B cell (primary cell): ENCODE measurements at regions not wholly inside any gene's neighbourhood (a gene's known extent, or its start where the extent isn't known, plus 50 kb on each side); places are given as distances from the start of the nearest gene placed in this dataset.
"Not testable (repeated sequence)": the region's sequence is repeated elsewhere in the genome, so short reads cannot be mapped to it uniquely, and the experiment has no call there.

ENCODE experiments used
- ATAC-seq: fragments of 200-7000 bp; cut with Tn5 transposase; one replicate; pipeline ENCODE4 v1.10.0; 2021; ENCODE audit warnings: low read depth, mild to moderate bottlenecking, moderate number of reproducible peaks, moderate library complexity
- CTCF ChIA-PET: fragments of 350-600 bp; sonication (Branson Sonifier 250); formaldehyde crosslinking; loops from one replicate; lab custom pipeline; 2021; ENCODE audit warnings: antibody characterized with exemption, inconsistent platforms; lab: Charles Lee
- POLR2A ChIA-PET: fragments of 350-600 bp; sonication (Branson Sonifier 250); formaldehyde crosslinking; loops from one replicate; lab custom pipeline; 2021; ENCODE audit warnings: antibody characterized with exemption; lab: Charles Lee
- DNase-seq: peaks from one replicate; pipeline ENCODE4 v3.0.0; 2013
- H2AFZ ChIP-seq: 2 replicates; pipeline ENCODE4 v1.6.1; 2012; ENCODE audit warnings: mild to moderate bottlenecking, low read depth, low read length; ENCODE audit not compliant: insufficient read depth, poor library complexity, severe bottlenecking
- H3K27ac ChIP-seq, 2 donors: 1 replicate in 1 of 2; 2 replicates in 1 of 2; pipeline ENCODE4 v1.5.1; 2012 to 2013; ENCODE audit warnings: low read length in 2 of 2, mild to moderate bottlenecking in 2 of 2, moderate library complexity in 1 of 2
- H3K27me3 ChIP-seq, 4 experiments: fragments of 200-600 bp in 1 of 4; sonication (generic) in 1 of 4; replicated peaks in 1 of 4; 1 replicate in 2 of 4; 2 replicates in 2 of 4; pipeline versions ENCODE4 v1.6.1 to v1.7.0; 2013 to 2016; ENCODE audit warnings: low read length in 3 of 4, mild to moderate bottlenecking in 2 of 4, mixed read lengths in 1 of 4, moderate library complexity in 1 of 4; ENCODE audit not compliant: insufficient read depth in 4 of 4, control insufficient read depth in 3 of 4; ENCODE audit errors: control extremely low read depth in 1 of 4
- H3K36me3 ChIP-seq, 2 experiments: replicated peaks in 1 of 2; 1 replicate in 1 of 2; 2 replicates in 1 of 2; pipeline versions ENCODE4 v1.6.1 to v1.7.1; 2013; ENCODE audit warnings: low read length in 1 of 2; ENCODE audit not compliant: insufficient read depth in 2 of 2, control insufficient read depth in 1 of 2; ENCODE audit errors: control extremely low read depth in 1 of 2, extremely low read depth in 1 of 2
- H3K4me1 ChIP-seq, 2 donors: fragments of 200-600 bp in 1 of 2; sonication (generic) in 1 of 2; 1 replicate in 1 of 2; 2 replicates in 1 of 2; pipeline versions ENCODE4 v1.5.1 to v1.6.1; 2013 to 2017; ENCODE audit warnings: low read length in 2 of 2; ENCODE audit not compliant: control insufficient read depth in 2 of 2, insufficient read depth in 2 of 2
- H3K4me2 ChIP-seq: replicated peaks from 2 replicates; pipeline ENCODE3; 2012; ENCODE audit warnings: mild to moderate bottlenecking, low read depth, low read length; ENCODE audit not compliant: poor library complexity, severe bottlenecking
- H3K4me3 ChIP-seq, 5 experiments: fragments of 200-600 bp in 1 of 5; sonication (generic) in 1 of 5; 1 replicate in 3 of 5; 2 replicates in 2 of 5; pipeline versions ENCODE4 v1.5.1 to v1.7.0; 2011 to 2016; ENCODE audit warnings: low read length in 4 of 5, mild to moderate bottlenecking in 4 of 5, low read depth in 2 of 5, control low read depth in 1 of 5, moderate library complexity in 1 of 5; ENCODE audit not compliant: insufficient read depth in 1 of 5; ENCODE audit errors: control extremely low read depth in 1 of 5, extremely low read depth in 1 of 5
- H3K79me2 ChIP-seq: fragments of 200-600 bp; sonication (generic); one replicate; pipeline ENCODE4 v1.6.0; 2016; ENCODE audit warnings: low read length; ENCODE audit not compliant: control insufficient read depth, insufficient read depth
- H3K9ac ChIP-seq: fragments of 200-600 bp; sonication (generic); 2 replicates; pipeline ENCODE4 v1.6.1; 2017; ENCODE audit warnings: mild to moderate bottlenecking, low read length, moderate library complexity
- H3K9me3 ChIP-seq, 3 donors: one replicate each; pipeline versions ENCODE4 v1.6.1 to v1.7.1; 2013; ENCODE audit warnings: low read length in 2 of 3; ENCODE audit not compliant: control insufficient read depth in 2 of 3, insufficient read depth in 1 of 3; ENCODE audit errors: control extremely low read depth in 1 of 3
- H4K20me1 ChIP-seq: 2 replicates; pipeline ENCODE4 v1.6.0; 2012; ENCODE audit warnings: mild to moderate bottlenecking, low read length; ENCODE audit not compliant: insufficient read depth, control insufficient read depth, poor library complexity, severe bottlenecking
- H3K27ac Mint-ChIP-seq: one replicate; pipeline ENCODE4 v1.8.0; 2021; ENCODE audit warnings: mixed read lengths
- H3K27me3 Mint-ChIP-seq: one replicate; pipeline ENCODE4 v1.8.0; 2021; ENCODE audit warnings: mixed read lengths
- H3K4me1 Mint-ChIP-seq: one replicate; pipeline ENCODE4 v1.8.0; 2021; ENCODE audit warnings: mixed read lengths
- H3K4me3 Mint-ChIP-seq: one replicate; pipeline ENCODE4 v1.8.0; 2021; ENCODE audit warnings: mixed read lengths
- H3K9me3 Mint-ChIP-seq: one replicate; pipeline ENCODE4 v1.8.0; 2022; ENCODE audit warnings: mixed read lengths; ENCODE audit not compliant: insufficient read depth
- EZH2 ChIP-seq: IDR thresholded peaks from 2 replicates; pipeline ENCODE4 v1.6.1; 2012; ENCODE audit warnings: borderline replicate concordance, low read depth, mild to moderate bottlenecking, moderate library complexity, low read length; ENCODE audit not compliant: insufficient read depth, poor library complexity, severe bottlenecking
- WGBS: methylation state at CpG from one replicate; pipeline ENCODE4 v1.1.5; 2013; ENCODE audit warnings: missing lambda C conversion rate; ENCODE audit not compliant: insufficient coverage; 5-methylcytosine and 5-hydroxymethylcytosine counted together
- intact Hi-C: fragments of 100-400 bp; cut with micrococcal nuclease; formaldehyde crosslinking; loops from one replicate; pipeline ENCODE4 v1.10.0; 2022
- TF ChIP-seq, protein P1 (sequence below): fragments of 200-600 bp; IDR thresholded peaks from one replicate; pipeline ENCODE4 v1.8.0; 2022; ENCODE audit warnings: antibody characterized with exemption, mild to moderate bottlenecking

DNA sequence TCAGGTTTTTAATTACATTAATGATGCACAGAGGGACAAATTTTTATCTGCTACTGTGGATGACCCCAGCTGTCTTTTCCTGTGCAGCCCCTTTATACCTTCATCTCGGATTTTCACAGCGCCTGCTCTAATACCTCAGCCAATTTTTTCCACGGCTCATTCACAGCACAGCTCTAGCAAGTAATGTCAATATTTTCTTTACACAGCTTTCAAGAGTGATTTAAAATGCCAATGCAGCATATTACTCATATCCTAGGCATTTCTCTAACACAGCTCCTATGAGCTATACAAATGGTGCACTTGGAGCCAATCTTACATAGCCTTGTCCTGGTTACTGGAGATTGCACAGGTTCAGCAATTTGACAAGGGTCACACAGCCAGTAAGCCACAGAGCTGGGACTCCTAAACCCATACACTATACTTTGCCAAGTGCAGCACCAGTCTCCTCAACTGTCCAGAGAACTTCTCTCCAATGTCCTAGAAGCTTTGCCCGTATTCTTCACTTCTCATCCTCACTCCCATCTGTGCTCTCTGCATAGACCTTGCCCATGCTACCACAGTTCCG, 661.8 kb downstream of the DTWD2 start:
- no peaks in the 10 kb centered on the region for H3K27me3 ChIP-seq
- WGBS, result 95% methylated on average over 4 of the region's 5 CpGs
- Mint-ChIP-seq H3K4me3 (no peak overlapping the region), H3K27ac (no peak overlapping the region), H3K4me1 (no peaks in the 10 kb centered on the region), H3K9me3 (peaks cover 9% of the 10 kb centered on the region), H3K27me3 (no peaks in the 10 kb centered on the region)
- H4K20me1 ChIP-seq, result no peaks in the 10 kb centered on the region
- intact Hi-C loops, result no loop called here
- H2AFZ ChIP-seq, result no peak overlapping the region
- no peaks in the 10 kb centered on the region for H3K79me2 ChIP-seq
- H3K36me3 ChIP-seq, result no peaks in the 10 kb centered on the region
- H3K4me1 ChIP-seq, result no peaks in the 10 kb centered on the region
- no peak overlapping the region for H3K4me3 ChIP-seq
- H3K9me3 ChIP-seq, result peaks cover 0 to 8% (median 0%) of the 10 kb centered on the region in 3 donors
- H3K9ac ChIP-seq, result no peak overlapping the region
- TF ChIP-seq, protein P1, sequence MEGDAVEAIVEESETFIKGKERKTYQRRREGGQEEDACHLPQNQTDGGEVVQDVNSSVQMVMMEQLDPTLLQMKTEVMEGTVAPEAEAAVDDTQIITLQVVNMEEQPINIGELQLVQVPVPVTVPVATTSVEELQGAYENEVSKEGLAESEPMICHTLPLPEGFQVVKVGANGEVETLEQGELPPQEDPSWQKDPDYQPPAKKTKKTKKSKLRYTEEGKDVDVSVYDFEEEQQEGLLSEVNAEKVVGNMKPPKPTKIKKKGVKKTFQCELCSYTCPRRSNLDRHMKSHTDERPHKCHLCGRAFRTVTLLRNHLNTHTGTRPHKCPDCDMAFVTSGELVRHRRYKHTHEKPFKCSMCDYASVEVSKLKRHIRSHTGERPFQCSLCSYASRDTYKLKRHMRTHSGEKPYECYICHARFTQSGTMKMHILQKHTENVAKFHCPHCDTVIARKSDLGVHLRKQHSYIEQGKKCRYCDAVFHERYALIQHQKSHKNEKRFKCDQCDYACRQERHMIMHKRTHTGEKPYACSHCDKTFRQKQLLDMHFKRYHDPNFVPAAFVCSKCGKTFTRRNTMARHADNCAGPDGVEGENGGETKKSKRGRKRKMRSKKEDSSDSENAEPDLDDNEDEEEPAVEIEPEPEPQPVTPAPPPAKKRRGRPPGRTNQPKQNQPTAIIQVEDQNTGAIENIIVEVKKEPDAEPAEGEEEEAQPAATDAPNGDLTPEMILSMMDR, result no peak
- no peak for TF ChIP-seq EZH2
- DNase-seq, result no peak
- no peak for ATAC-seq
- H3K4me2 ChIP-seq, result no peak overlapping the region
- ChIA-PET POLR2A (no interaction called here), CTCF (no interaction called here)
- no peak overlapping the region for H3K27ac ChIP-seq

DNA sequence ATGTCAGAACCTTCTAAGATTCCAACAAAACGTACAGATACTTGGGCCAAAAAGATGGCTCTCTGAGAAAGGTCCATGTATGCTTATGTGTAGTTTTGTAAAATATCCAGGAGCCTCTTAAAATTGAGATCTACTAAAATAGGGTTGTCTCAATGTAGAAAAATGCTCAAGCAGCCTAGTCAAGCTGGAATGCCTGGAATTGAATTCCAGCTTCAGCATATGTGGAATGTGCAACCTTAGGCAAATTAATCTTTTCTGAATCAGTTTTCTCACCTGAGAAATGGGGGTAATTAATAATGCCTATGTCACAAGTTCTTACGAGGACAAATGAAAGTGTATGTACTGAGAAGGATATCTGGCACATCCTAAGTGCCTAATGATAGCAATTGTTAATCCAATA, 662.4 kb downstream of the DTWD2 start:
- ChIA-PET CTCF (no interaction called here), POLR2A (no interaction called here)
- ATAC-seq, result no peak
- no peak for DNase-seq
- Mint-ChIP-seq H3K4me3 (no peak overlapping the region), H3K27me3 (no peaks in the 10 kb centered on the region), H3K27ac (no peak overlapping the region), H3K9me3 (peaks cover 10% of the 10 kb centered on the region), H3K4me1 (no peaks in the 10 kb centered on the region)
- Histone ChIP-seq H3K4me2 (no peak overlapping the region), H3K36me3 (no peaks in the 10 kb centered on the region), H3K4me3 (no peak overlapping the region), H2AFZ (no peak overlapping the region), H3K27me3 (no peaks in the 10 kb centered on the region), H4K20me1 (no peaks in the 10 kb centered on the region), H3K9me3 (peaks cover 0 to 8% (median 0%) of the 10 kb centered on the region in 3 donors), H3K9ac (no peak overlapping the region), H3K4me1 (no peaks in the 10 kb centered on the region), H3K27ac (no peak overlapping the region), H3K79me2 (no peaks in the 10 kb centered on the region)
- intact Hi-C loops, result no loop called here
- no CpG with 5 or more reads among the region's 2 CpGs for WGBS
- no peak for TF ChIP-seq EZH2
- TF ChIP-seq, protein P1, result no peak

DNA sequence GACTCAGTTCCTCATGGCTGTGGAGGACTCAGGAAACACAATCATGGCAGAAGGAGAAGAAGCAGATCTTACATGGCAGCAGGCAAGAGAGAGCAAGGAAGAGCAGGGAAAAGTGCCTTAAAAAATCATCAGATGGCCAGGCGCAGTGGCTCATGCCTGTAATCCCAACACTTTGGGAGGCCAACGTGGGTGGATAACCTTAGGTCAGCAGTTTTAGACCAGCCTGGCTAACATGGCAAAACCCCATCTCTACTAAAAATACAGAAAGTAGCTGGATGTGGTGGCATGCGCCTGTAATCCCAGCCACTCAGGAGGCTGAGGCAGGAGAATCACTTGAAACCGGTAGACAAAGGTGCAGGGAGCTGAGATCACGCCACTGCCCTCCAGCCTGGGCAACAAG, 664.6 kb downstream of the DTWD2 start:
- H3K4me3 Mint-ChIP-seq, CTCF ChIA-PET, H3K27me3 ChIP-seq, H3K4me2 ChIP-seq, H3K4me1 Mint-ChIP-seq, H3K27ac Mint-ChIP-seq, H3K27me3 Mint-ChIP-seq, POLR2A ChIA-PET, H3K9ac ChIP-seq, intact Hi-C loops, H3K4me1 ChIP-seq, H2AFZ ChIP-seq, H3K4me3 ChIP-seq, H3K79me2 ChIP-seq, ATAC-seq, H4K20me1 ChIP-seq, H3K27ac ChIP-seq, DNase-seq, H3K36me3 ChIP-seq: not testable (repeated sequence)
- WGBS, result 96% methylated on average over 4 of the region's 5 CpGs
- H3K9me3 ChIP-seq, result peaks cover 0 to 11% (median 0%) of the 10 kb centered on the region in 3 donors
- H3K9me3 Mint-ChIP-seq, result peaks cover 11% of the 10 kb centered on the region
